Common myeloid progenitor, CD34-positive (primary cell): ENCODE measurements at regions not wholly inside any gene's neighbourhood (a gene's known extent, or its start where the extent isn't known, plus 50 kb on each side); places are given as distances from the start of the nearest gene placed in this dataset.
A peak's percentile ranks its signal among the peaks of the same experiment; 100 is the strongest.

Source experiments
- CTCF ChIA-PET: fragments of 350-600 bp; sonication (Branson Sonifier 250); formaldehyde crosslinking; loops from one replicate; lab custom pipeline; 2021; ENCODE audit warnings: antibody characterized with exemption; lab: Charles Lee
- POLR2A ChIA-PET: fragments of 350-600 bp; sonication (Branson Sonifier 250); formaldehyde crosslinking; loops from one replicate; lab custom pipeline; 2021; ENCODE audit warnings: antibody characterized with exemption; lab: Charles Lee
- DNase-seq, 3 donors: peaks; one replicate each; pipeline versions ENCODE4 v3.0.0 to v3.0.0-alpha.2; 2013
- H3K27ac ChIP-seq, 2 experiments: 1 replicate in 1 of 2; 2 replicates in 1 of 2; pipeline ENCODE4 v1.7.0; 2013; ENCODE audit warnings: inconsistent platforms in 2 of 2, low read length in 2 of 2, mild to moderate bottlenecking in 2 of 2, low read depth in 1 of 2, moderate library complexity in 1 of 2; ENCODE audit not compliant: severe bottlenecking in 2 of 2, insufficient read depth in 1 of 2, poor library complexity in 1 of 2
- H3K27me3 ChIP-seq, 5 experiments: replicated peaks in 2 of 5; 1 replicate in 3 of 5; 2 replicates in 2 of 5; pipeline versions ENCODE4 v1.6.1 to v1.7.0; 2013; ENCODE audit warnings: low read length in 4 of 5, mild to moderate bottlenecking in 2 of 5, moderate library complexity in 2 of 5, inconsistent platforms in 1 of 5; ENCODE audit not compliant: insufficient read depth in 5 of 5, control insufficient read depth in 4 of 5
- H3K36me3 ChIP-seq, 4 experiments: 1 replicate in 2 of 4; 2 replicates in 2 of 4; pipeline versions ENCODE4 v1.6.1 to v1.7.0; 2013; ENCODE audit warnings: low read length in 3 of 4, control low read depth in 1 of 4, mild to moderate bottlenecking in 1 of 4; ENCODE audit not compliant: control insufficient read depth in 4 of 4, insufficient read depth in 4 of 4
- H3K4me1 ChIP-seq, 4 experiments: 1 replicate in 3 of 4; 2 replicates in 1 of 4; pipeline versions ENCODE4 v1.6.1 to v1.7.1; 2013; ENCODE audit warnings: low read length in 3 of 4, mild to moderate bottlenecking in 3 of 4, control low read depth in 1 of 4, inconsistent platforms in 1 of 4, moderate library complexity in 1 of 4; ENCODE audit not compliant: control insufficient read depth in 4 of 4, insufficient read depth in 4 of 4; ENCODE audit errors: control extremely low read depth in 1 of 4
- H3K4me3 ChIP-seq, 7 experiments: 1 replicate in 4 of 7; 2 replicates in 3 of 7; pipeline versions ENCODE4 v1.5.1 to v1.7.0; 2013; ENCODE audit warnings: mild to moderate bottlenecking in 7 of 7, low read length in 6 of 7, moderate library complexity in 6 of 7, inconsistent platforms in 2 of 7, low read depth in 2 of 7, control low read depth in 1 of 7; ENCODE audit not compliant: insufficient read depth in 4 of 7, control insufficient read depth in 1 of 7; ENCODE audit errors: extremely low read depth in 1 of 7
- H3K9me3 ChIP-seq, 5 experiments: 1 replicate in 4 of 5; 2 replicates in 1 of 5; pipeline versions ENCODE4 v1.6.1 to v1.7.1; 2013; ENCODE audit warnings: low read length in 4 of 5, mild to moderate bottlenecking in 2 of 5, inconsistent platforms in 1 of 5, low read depth in 1 of 5, moderate library complexity in 1 of 5; ENCODE audit not compliant: control insufficient read depth in 4 of 5, insufficient read depth in 2 of 5; ENCODE audit errors: control extremely low read depth in 1 of 5
- WGBS: methylation state at CpG from one replicate; pipeline ENCODE4 v1.1.5; 2013; ENCODE audit not compliant: insufficient coverage; 5-methylcytosine and 5-hydroxymethylcytosine counted together

DNA sequence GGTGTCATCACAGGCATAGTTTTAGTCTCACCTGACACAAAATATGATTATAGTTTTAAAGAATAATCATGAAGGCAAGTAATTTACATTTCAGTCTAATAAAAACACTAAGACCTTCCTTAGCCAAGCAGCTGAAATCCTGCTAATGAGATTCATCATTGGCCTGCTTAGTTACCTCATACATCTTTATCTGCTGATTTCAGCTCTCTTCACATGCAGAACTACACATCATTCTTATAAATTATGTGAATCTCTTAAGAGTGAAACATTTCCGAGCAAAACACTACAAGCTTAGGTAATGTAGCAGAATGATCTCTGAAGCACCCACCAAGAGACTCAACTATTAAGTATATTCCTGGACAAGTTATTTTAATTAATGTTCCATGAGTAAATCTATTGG lies 198.1 kb downstream of the DPY19L2 start:
- CTCF ChIA-PET, result no interaction called here
- H3K27me3 ChIP-seq, result no peaks in the 10 kb centered on the region
- H3K27ac ChIP-seq, result no peak overlapping the region
- POLR2A ChIA-PET, result no interaction called here
- H3K36me3 ChIP-seq, result no peaks in the 10 kb centered on the region
- peaks cover 0 to 3% (median 0%) of the 10 kb centered on the region in 5 experiments for H3K9me3 ChIP-seq
- no peaks in the 10 kb centered on the region for H3K4me1 ChIP-seq
- no CpG with 5 or more reads among the region's 1 CpG for WGBS
- no peak for DNase-seq
- no peak overlapping the region for H3K4me3 ChIP-seq

DNA sequence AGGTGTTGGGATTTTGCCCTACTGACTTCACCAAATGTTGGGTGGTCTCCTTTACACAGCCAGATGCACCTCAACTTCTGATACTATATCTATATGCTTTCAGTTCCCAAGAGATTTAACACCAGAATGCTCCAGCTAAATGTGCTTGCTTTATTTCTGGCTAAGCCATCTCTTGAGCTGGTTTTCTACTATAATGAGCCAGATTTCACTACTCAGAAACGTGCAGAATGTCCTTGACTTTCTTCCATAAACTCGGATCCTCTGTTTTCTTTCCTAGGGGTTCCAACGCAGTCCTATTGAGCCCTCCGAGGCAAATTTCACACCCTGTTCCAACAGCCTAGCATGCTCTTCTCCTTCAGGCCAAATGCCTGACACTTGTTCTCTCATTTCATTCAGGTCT lies 200.3 kb downstream of the DPY19L2 start:
- Histone ChIP-seq H3K9me3 (peaks cover 0 to 5% (median 0%) of the 10 kb centered on the region in 5 experiments), H3K36me3 (no peaks in the 10 kb centered on the region), H3K27ac (no peak overlapping the region), H3K4me1 (no peaks in the 10 kb centered on the region), H3K4me3 (no peak overlapping the region), H3K27me3 (no peaks in the 10 kb centered on the region)
- no peak for DNase-seq
- 94% methylated on average over 4 of the region's 4 CpGs for WGBS
- POLR2A ChIA-PET, result no interaction called here
- CTCF ChIA-PET, result no interaction called here

DNA sequence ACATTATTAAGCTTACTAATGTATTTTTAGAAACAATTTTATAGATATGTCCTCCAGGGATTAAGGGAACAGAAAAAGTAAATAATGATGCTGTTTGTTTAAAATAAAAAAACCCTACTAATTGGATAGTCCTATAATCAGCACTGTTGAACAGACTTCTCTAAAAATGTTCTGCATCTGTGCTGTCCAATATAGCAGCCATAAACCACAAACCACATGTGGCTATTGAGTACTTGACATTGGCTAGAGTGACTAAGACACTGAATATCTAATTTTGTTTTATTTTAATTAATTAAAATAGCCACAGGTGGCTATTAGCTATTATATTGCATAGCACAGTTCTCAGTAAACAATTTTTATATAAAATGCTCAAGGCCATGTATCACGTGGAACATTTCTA lies 210.4 kb downstream of the DPY19L2 start:
- H3K27ac ChIP-seq, result no peak overlapping the region
- DNase-seq, result peak in 2 of 3 donors; percentile 52 to 66
- no peak overlapping the region for H3K4me3 ChIP-seq
- H3K4me1 ChIP-seq, result peaks cover 0 to 11% (median 0%) of the 10 kb centered on the region in 4 experiments
- ChIA-PET POLR2A (no interaction called here), CTCF (no interaction called here)
- no peaks in the 10 kb centered on the region for H3K27me3 ChIP-seq
- no CpG with 5 or more reads among the region's 1 CpG for WGBS
- H3K36me3 ChIP-seq, result no peaks in the 10 kb centered on the region
- H3K9me3 ChIP-seq, result peaks cover 0 to 3% (median 0%) of the 10 kb centered on the region in 5 experiments

DNA sequence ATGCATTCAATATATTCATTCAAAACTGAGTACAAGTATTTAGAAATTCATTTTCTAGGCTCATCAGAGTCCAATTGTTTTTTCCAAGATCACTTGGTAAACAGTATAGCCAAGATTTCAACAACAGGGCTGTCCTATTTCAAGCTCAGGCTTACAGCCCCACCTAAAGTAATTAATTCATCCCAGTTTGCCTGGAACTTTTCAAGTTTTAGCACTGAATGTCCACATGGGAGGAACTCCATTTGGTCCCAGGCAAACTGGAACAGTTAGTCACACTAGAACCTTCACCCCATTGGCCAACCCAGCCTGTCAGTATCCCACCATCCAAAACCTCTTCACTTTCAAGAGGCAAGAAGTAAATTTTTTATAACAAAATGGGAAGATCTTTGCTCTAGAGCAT lies 210.9 kb downstream of the DPY19L2 start:
- Histone ChIP-seq H3K27ac (no peak overlapping the region), H3K9me3 (peaks cover 0 to 3% (median 0%) of the 10 kb centered on the region in 5 experiments), H3K36me3 (no peaks in the 10 kb centered on the region), H3K4me1 (peaks cover 0 to 11% (median 0%) of the 10 kb centered on the region in 4 experiments), H3K27me3 (no peaks in the 10 kb centered on the region), H3K4me3 (no peak overlapping the region)
- ChIA-PET CTCF (no interaction called here), POLR2A (no interaction called here)
- peak in 1 of 3 donors; percentile 1 for DNase-seq

DNA sequence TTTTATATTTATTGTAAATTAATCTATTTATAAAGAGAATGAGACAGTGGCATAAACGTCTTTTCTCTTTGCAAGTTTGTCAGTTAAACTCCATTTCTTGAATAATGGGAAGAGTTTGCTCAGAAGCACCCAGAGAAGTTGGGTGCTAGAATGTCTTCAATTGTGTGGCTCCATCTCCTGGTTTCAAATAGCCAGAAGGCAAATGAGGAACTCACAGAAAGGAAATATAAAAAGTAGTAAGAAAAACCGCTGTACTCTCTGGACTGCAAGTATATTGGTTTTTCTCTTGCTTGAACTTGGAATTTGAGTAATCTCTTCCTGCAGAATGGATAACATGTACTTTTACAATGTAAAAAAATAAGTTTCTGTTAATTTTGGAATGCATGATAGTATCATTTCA lies 217.5 kb downstream of the DPY19L2 start:
- Histone ChIP-seq H3K4me3 (no peak overlapping the region), H3K27me3 (no peaks in the 10 kb centered on the region), H3K9me3 (peaks cover 0 to 2% (median 0%) of the 10 kb centered on the region in 5 experiments), H3K36me3 (no peaks in the 10 kb centered on the region), H3K4me1 (peaks cover 0 to 8% (median 2%) of the 10 kb centered on the region in 4 experiments), H3K27ac (no peak overlapping the region)
- ChIA-PET POLR2A (no interaction called here), CTCF (interaction anchor here (1.2 to 3.0 kb wide), 2 partner anchors 40 to 300 kb away, joined by 3 to 17 read pairs; partner anchors contain the start of gene AVPR1A)
- WGBS, result 17% methylated on average over 2 of the region's 2 CpGs
- peak; percentile 38 to 61 (median 55) for DNase-seq

DNA sequence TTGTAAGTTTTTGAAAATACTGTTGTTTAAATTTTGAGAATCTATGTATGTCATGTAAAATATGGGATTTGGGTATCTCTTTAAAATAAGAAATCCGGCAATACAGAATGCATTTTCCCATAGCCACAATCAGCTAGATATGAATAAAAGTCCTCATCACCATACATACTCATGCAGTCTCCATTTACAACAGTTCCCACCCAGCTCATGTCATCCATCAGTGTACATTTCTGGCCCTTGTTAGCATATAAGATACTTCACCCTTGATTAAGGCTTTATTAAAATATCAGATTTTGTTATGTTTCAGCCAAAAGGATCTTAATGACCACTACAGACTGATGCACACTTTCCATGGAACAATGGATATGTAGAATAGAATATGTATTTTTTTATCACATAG lies 218.0 kb downstream of the DPY19L2 start:
- Histone ChIP-seq H3K9me3 (no peaks in the 10 kb centered on the region), H3K4me1 (peaks cover 0 to 10% (median 3%) of the 10 kb centered on the region in 4 experiments), H3K27me3 (no peaks in the 10 kb centered on the region), H3K4me3 (no peak overlapping the region), H3K27ac (no peak overlapping the region), H3K36me3 (no peaks in the 10 kb centered on the region)
- WGBS, result 100% methylated on average over 1 of the region's 1 CpG
- ChIA-PET POLR2A (no interaction called here), CTCF (interaction anchor here (1.2 to 3.0 kb wide), 2 partner anchors 40 to 299 kb away, joined by 3 to 17 read pairs; partner anchors contain the start of gene AVPR1A)
- DNase-seq, result no peak

DNA sequence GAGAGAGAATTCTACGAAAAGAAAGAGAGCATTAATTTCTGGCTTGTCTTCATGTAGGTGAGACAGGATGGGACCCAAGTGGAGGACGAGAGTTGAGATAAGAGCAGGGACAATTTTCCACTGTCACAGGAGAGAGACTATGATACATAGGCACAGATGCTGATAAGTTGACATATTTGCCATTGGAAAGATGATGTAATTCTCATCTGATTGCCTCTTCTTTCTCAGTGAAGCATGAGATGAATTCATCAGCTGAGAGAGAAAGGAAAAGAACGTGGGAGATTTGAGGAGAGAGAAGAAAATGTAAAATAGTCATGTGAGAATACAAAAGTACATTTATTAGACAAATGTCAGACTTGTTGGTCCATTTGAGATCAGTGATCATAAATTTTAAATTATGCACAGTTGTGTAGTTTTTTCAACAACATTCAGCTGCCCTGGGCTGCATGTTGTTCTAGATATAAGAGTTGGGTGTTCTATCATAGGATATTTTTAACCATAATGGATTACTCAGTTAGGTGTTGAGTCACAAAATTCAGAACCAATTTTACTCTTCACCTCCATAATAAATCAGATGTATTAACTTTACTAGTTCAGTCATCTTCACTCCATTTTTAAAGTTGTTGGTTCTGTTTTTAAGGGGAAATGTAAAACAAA lies 222.9 kb downstream of the DPY19L2 start:
- ChIA-PET POLR2A (no interaction called here), CTCF (no interaction called here)
- peaks cover 0 to 9% (median 2%) of the 10 kb centered on the region in 4 experiments for H3K4me1 ChIP-seq
- WGBS, result 91% methylated on average over 3 of the region's 3 CpGs
- peak in 2 of 3 donors; percentile 42 to 48 for DNase-seq
- no peaks in the 10 kb centered on the region for H3K27me3 ChIP-seq
- no peaks in the 10 kb centered on the region for H3K36me3 ChIP-seq
- H3K9me3 ChIP-seq, result no peaks in the 10 kb centered on the region
- H3K4me3 ChIP-seq, result no peak overlapping the region
- no peak overlapping the region for H3K27ac ChIP-seq
